ENCODE measurements at regions not wholly inside any gene's neighbourhood (a gene's known extent, or its start where the extent isn't known, plus 50 kb on each side); places are given as distances from the start of the nearest gene placed in this dataset.

DNA sequence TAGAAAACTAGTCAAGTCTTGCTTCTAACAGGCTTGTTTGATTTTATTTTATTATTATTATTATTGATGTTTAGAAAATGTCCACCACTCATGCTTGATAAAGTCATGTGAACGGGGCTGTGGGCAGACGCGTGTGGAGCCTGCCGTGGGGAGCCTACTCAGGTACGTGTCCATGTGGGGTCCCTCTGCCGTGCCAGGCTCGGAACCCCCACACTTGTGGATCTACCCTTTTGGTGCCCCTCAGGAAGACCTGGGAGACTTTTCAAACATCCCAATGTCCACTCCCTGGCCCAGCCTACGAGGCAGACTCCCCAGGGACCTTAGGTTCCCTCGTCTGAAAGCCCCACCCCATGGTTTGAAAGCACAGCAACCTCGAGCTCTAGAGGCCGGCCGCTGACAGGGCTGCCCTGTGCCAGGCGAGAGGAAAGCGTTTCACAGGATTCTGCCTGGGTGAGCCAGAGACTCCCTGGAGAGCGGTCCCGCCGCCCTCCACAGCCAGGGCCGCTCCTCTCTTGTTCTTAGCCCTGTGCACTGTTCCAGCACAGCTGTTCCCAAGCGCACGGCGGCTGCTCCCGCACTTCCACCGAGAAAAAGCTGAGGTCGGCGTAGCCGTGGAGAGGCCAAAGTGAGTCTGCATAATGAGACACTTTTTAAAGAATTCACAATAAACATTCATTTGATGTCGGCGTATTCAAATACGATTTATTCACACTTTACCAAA, 249.7 kb downstream of the TTLL2 start:
- TF ChIP-seq EP300 (IDR thresholded peaks at IDR 0.05) (peak in 1 of 2 donors; percentile 28), POLR2A (IDR thresholded peaks at IDR 0.05) (no peak)
- Histone ChIP-seq H3K27ac (peak overlapping the region in 3 of 4 donors; percentile 54 to 85 (median 71)), H3K4me3 (no peak overlapping the region)

DNA sequence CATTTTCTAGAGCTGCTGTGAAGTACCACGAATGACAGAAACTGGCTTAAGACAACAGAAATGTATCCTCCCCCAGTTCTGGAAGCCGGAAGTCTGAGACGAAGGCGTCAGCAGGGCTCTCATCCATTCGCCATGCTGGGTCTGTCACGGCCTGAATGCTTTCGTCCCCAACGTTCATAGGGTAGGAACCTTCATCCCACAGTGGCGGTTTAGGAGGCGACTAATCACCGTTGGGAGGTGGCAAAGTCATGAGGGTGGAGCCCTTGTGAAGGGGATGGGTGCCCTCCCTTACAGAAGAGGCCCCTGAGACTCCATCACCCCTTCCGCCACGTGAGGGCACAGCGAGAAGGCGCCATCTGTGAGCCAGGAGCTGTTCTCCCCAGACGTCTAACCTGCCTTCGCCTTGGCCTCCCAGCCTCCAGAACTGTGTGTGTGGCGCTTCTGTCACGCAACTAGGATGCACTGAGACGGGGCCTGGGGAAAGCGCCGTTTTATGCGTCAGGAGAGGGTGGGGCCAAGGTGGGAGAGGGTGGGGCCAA, 250.3 kb downstream of the TTLL2 start:
- no peaks in the 10 kb centered on the region for H3K9me3 ChIP-seq
- peaks cover 0 to 32% (median 0%) of the 10 kb centered on the region in 4 donors for H3K4me1 ChIP-seq
- H3K36me3 ChIP-seq, result no peaks in the 10 kb centered on the region
- 87 to 90% methylated on average over 22 to 23 of the region's 23 CpGs for WGBS, 2 donors
- peak overlapping the region in 2 of 4 donors; percentile 71 to 85 for H3K27ac ChIP-seq
- DNase-seq (ENCODE audit: low spot score in 2 of 2), result peak in 1 of 2 donors; percentile 10
- no peaks in the 10 kb centered on the region for H3K27me3 ChIP-seq
- no peak overlapping the region for H3K4me3 ChIP-seq
- TF ChIP-seq POLR2A (IDR thresholded peaks at IDR 0.05), result no peak
- TF ChIP-seq, protein P1, sequence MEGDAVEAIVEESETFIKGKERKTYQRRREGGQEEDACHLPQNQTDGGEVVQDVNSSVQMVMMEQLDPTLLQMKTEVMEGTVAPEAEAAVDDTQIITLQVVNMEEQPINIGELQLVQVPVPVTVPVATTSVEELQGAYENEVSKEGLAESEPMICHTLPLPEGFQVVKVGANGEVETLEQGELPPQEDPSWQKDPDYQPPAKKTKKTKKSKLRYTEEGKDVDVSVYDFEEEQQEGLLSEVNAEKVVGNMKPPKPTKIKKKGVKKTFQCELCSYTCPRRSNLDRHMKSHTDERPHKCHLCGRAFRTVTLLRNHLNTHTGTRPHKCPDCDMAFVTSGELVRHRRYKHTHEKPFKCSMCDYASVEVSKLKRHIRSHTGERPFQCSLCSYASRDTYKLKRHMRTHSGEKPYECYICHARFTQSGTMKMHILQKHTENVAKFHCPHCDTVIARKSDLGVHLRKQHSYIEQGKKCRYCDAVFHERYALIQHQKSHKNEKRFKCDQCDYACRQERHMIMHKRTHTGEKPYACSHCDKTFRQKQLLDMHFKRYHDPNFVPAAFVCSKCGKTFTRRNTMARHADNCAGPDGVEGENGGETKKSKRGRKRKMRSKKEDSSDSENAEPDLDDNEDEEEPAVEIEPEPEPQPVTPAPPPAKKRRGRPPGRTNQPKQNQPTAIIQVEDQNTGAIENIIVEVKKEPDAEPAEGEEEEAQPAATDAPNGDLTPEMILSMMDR (IDR thresholded peaks at IDR 0.05), result no peak
- no peak for TF ChIP-seq EP300 (IDR thresholded peaks at IDR 0.05)

More for the DNA sequence above, 249.7 kb downstream of the TTLL2 start:
- 59 to 64% methylated on average over 21 to 29 of the region's 29 CpGs for WGBS, 2 donors
- Histone ChIP-seq H3K9me3 (no peaks in the 10 kb centered on the region), H3K36me3 (no peaks in the 10 kb centered on the region), H3K4me1 (peaks cover 0 to 32% (median 0%) of the 10 kb centered on the region in 4 donors), H3K27me3 (no peaks in the 10 kb centered on the region)
- peak; percentile 27 to 54 for DNase-seq (ENCODE audit: low spot score in 2 of 2)

DNA sequence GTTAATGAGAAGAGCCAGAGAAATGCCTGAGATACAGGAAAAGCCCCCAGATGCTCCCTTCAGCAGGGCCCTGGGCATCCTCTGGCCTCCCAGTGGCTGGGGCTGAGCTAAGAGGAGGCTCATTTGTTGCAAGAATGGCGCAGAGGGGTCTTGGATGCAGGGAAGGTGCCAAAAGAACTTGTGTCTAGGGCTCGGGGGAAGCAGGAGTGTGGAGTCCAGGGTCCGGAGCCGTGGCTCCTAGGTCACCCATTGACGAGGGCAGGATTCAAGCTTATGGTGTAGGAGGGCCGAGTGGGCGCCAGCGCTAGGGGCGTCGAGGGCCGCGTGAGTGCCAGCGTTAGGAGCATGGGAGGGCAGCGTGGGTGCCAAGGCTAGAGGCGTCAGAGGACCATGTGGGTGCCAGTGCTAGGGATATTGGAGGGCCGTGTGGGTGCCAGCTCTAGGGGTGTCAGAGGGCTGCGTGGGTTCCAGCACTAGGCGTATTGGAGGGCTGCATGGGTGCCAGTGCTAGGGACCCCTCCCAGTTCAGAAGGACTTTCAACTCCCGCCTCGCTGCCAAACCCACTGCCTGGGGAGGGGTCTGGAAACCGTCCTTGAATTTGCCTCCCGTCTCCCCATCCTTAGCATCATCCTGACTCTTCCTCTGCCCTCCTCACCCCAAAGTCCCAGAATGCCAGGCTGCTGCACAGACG, 250.5 kb upstream of the AFDN start:
- Histone ChIP-seq H3K4me3 (no peak overlapping the region), H3K36me3 (no peaks in the 10 kb centered on the region), H3K4me1 (peaks cover 0 to 32% (median 0%) of the 10 kb centered on the region in 4 donors), H3K27me3 (no peaks in the 10 kb centered on the region), H3K9me3 (no peaks in the 10 kb centered on the region), H3K27ac (no peak overlapping the region)
- TF ChIP-seq EP300 (IDR thresholded peaks at IDR 0.05) (no peak), POLR2A (IDR thresholded peaks at IDR 0.05) (no peak)
- TF ChIP-seq, protein P1 (IDR thresholded peaks at IDR 0.05), result no peak
- WGBS, 2 donors, result 92% methylated on average over 23 of the region's 23 CpGs
- DNase-seq (ENCODE audit: low spot score in 2 of 2), result peak in 1 of 2 donors; percentile 3

DNA sequence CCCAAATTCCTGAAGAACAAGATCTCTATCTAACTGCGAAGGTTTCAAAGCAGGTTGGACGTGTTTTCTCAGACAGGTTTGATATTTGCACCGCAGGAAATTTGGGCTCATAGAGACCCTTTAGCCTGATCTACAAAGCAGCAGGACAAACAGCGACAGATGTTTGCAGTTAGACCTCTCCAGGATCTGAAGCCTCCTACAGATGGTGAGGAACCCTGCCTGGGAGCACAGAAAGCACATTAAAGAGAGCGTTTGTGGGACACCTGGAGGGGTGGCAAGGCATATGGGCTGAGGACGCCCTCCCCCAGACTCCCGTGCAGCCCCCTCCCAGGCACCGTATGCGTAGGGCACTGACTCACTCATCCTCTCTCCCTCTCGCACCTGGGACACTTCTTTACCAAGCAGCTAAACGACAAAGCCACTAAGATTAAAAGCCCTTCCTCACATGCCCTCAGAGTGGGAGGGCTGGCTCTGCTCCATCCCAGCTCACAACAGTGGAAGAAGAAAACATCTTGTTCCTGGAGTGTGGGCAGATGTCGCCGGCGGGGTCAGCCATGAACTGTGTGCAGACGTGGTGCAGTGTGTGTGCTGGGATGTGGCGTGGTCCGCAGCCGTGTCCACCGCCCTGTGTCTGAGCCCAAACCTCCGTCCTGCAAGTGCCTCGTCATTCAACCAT, 249.7 kb upstream of the AFDN start:
- TF ChIP-seq, protein P1 (IDR thresholded peaks at IDR 0.05), result no peak
- no peak for TF ChIP-seq POLR2A (IDR thresholded peaks at IDR 0.05)
- no peak for TF ChIP-seq EP300 (IDR thresholded peaks at IDR 0.05)
- peaks cover 0 to 30% (median 0%) of the 10 kb centered on the region in 4 donors for H3K4me1 ChIP-seq
- H3K27me3 ChIP-seq, result no peaks in the 10 kb centered on the region
- WGBS, 2 donors, result 74 to 76% methylated on average over 18 to 19 of the region's 21 CpGs
- H3K27ac ChIP-seq, result no peak overlapping the region
- H3K4me3 ChIP-seq, result no peak overlapping the region
- H3K9me3 ChIP-seq, result peaks cover 0 to 4% (median 0%) of the 10 kb centered on the region in 4 donors
- peak in 1 of 2 donors; percentile 4 for DNase-seq (ENCODE audit: low spot score in 2 of 2)
- H3K36me3 ChIP-seq, result no peaks in the 10 kb centered on the region

DNA sequence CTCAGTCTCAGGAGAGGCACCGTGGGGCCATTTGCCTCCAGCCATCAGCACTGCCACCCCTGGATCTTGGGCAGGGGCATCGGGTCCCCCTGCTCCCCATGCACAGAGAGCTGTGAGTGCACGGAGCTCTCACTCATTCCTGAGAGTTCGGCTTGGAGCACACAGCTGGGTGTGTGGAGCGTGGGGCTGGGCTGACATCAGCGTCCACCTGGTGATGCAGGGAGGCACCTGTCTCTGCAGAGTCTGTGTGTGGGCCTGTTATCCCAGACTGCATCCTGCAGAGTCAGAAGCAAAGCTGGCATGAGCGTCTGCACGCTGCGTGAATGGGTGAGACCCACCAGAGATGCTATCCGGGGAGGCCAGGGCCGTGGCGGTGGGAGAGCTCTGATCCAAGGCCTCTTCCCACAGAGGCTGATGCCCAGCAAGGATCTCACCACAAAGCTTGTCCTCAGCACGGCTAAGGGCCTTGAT, 248.8 kb upstream of the AFDN start:
- Histone ChIP-seq H3K36me3 (no peaks in the 10 kb centered on the region), H3K27ac (no peak overlapping the region), H3K27me3 (no peaks in the 10 kb centered on the region), H3K4me1 (peaks cover 0 to 21% (median 0%) of the 10 kb centered on the region in 4 donors), H3K9me3 (peaks cover 0 to 10% (median 2%) of the 10 kb centered on the region in 4 donors), H3K4me3 (no peak overlapping the region)
- TF ChIP-seq, protein P1 (IDR thresholded peaks at IDR 0.05), result no peak
- TF ChIP-seq POLR2A (IDR thresholded peaks at IDR 0.05) (no peak), EP300 (IDR thresholded peaks at IDR 0.05) (no peak)
- WGBS, 2 donors, result 77 to 92% methylated on average over 11 to 13 of the region's 13 CpGs
- peak in 1 of 2 donors; percentile 4 for DNase-seq (ENCODE audit: low spot score in 2 of 2)

Measured in tibial nerve (tissue), 4 donors.